Prostate gland (tissue), 2 donors: ENCODE measurements at regions not wholly inside any gene's neighbourhood (a gene's known extent, or its start where the extent isn't known, plus 50 kb on each side); places are given as distances from the start of the nearest gene placed in this dataset.

Experiments
- CTCF ChIP-seq, 4 experiments: fragments of 200-600 bp in 2 of 4; fragments of 450-650 bp in 2 of 4; sonication (generic) in 2 of 4; IDR thresholded peaks; 1 replicate in 3 of 4; 2 replicates in 1 of 4; pipeline ENCODE4 v1.5.1; 2016 to 2019; ENCODE audit warnings: antibody characterized with exemption in 4 of 4, mild to moderate bottlenecking in 2 of 4, moderate library complexity in 2 of 4
- POLR2A ChIP-seq: fragments of 450-650 bp; IDR thresholded peaks from one replicate; pipeline ENCODE4 v1.6.1; 2016; ENCODE audit warnings: antibody characterized with exemption, mild to moderate bottlenecking
- POLR2AphosphoS5 ChIP-seq: sonication (generic); formaldehyde crosslinking; IDR thresholded peaks from one replicate; pipeline ENCODE4 v1.6.1; 2017; ENCODE audit warnings: antibody characterized with exemption

GRCh38 chr6:44668976-44669934 lies 281.7 kb downstream of the CDC5L start:
- TF ChIP-seq CTCF (IDR thresholded peaks at IDR 0.05) (no peak), POLR2AphosphoS5 (peak; percentile 39), POLR2A (no peak)
